ENCODE measurements at regions not wholly inside any gene's neighbourhood (a gene's known extent, or its start where the extent isn't known, plus 50 kb on each side); places are given as distances from the start of the nearest gene placed in this dataset.
"Not testable (repeated sequence)": the region's sequence is repeated elsewhere in the genome, so short reads cannot be mapped to it uniquely, and the experiment has no call there.

- not testable (repeated sequence) for DNase-seq
Observed at GRCh38 chr4:131883181-131883580, 1265.9 kb upstream of the PCDH10 start.

- DNase-seq = not testable (repeated sequence)
Observed at GRCh38 chr4:131925662-131926061, 1223.4 kb upstream of the PCDH10 start.

GRCh38 chr4:131967646-131968045 lies 1181.4 kb upstream of the PCDH10 start:
- not testable (repeated sequence) for DNase-seq

DNA sequence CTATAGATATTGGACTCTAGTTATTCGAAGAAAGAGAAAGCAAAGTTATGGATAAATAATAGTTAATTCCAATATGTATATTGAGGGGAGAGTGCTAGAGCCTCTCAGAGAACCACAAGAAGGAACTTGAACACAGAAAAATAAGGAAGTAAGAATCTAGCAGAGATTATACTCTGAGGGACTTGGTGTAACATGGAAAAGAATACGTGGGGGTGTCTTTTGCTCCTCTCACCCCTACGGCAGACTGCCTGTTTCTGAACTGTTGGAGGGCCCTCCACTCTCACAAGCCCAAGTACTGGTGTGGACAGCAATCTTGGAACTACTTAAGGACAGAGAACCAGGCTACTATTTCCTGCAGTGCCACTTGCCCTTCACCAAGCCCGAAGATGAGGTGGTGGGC lies 1174.4 kb upstream of the PCDH10 start:
- DNase-seq = no peak

DNA sequence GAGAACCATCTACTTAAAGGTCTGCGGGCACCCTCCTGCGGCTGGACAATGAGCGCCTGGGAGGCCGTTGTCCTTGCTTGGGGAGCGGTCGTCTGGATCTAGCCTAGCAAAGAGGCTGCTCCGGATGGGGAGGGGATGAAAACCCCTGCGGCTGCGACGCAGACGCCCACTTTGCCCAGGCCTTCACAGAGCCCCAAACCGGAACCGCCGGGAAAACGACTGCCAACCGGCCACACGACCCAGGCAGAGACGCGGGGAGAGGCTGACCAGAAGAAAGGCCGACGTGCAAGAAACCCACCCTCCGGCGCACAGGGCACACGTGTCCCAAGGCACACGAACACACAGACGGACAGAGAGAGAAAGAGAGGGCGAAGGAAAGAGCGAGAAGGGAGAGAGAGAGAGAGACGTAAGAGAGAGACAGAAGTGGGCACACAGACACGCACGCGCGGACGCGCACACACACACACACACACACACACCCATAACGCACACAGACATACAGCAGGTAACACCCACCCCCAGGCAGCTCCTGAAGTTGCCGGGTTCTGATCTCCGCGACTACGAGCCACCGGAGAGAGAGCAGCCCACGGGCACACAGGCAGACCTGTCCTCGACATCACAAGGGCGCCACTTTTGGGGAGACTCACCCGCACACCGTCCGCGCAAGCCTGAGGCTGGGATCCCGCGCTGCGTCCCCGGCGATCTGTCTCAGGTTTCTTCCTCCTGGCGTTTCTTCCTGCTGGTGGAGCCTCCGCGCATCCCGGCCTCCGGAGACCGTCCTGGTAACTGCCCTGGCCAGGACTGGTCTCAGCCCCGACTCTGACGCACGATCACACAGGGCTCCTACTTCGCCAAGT lies 1173.6 kb upstream of the PCDH10 start:
- DNase-seq = not testable (repeated sequence)

- DNase-seq = not testable (repeated sequence)
Observed at GRCh38 chr4:131976133-131977002, 1172.7 kb upstream of the PCDH10 start.

- DNase-seq = no peak
Observed at GRCh38 chr4:131978120-131978519, 1171.0 kb upstream of the PCDH10 start.

DNA sequence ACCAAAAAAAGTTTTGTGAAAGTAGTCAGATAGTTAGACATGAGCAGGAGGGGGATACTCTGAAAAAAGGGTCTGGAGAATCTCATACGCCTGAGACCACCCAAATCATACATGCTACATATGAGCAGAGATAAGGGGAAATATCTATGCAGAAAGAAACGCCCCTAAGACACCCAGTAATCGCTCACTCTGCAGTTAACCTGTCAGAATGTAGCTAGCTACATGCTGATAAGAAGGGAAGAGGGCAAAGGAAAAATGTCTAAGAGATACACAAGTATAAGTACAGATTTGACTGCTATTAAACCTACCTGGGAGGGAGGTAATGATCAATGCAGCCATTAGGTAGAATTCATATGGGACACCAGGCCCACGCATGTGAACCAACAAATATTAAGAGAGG lies 1159.5 kb upstream of the PCDH10 start:
- DNase-seq = no peak

DNA sequence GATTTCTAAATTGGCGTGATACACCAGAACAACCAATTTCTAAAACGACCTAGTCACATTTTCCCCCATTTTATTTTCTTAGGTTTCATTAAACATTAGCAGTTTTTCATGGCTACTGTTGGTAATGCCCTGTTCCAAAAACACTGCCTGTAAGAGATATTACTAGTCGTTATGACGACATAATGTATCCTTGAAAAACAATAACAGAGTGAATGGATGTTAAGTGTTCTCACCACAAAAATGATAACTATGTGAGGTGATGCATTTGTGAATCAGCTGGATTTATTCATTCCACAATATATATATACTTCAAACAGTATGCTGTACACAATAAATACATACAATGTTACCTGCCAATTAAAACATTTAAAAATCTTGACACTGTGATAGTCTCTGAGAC lies 1147.6 kb upstream of the PCDH10 start:
- no peak for DNase-seq

DNA sequence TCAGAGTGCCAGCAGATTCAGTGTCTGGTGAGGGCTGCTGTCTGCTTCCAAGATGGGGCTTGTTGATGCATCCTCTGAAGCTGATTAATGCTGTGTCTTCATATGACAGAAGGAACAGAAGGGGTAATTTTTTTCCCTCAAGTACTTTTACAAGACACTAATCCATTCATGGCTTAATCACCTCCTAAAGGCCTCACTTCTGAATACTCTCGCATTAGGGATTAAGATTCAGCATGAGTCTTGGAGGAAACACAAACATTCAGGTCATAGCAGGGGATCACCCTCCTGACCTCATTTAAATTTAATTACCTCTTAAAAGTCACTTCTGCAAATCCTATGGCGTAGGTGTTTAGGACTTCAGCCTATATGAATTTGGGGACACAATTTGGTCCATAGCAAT lies 1145.5 kb upstream of the PCDH10 start:
- DNase-seq = no peak

- no peak for DNase-seq
Observed at GRCh38 chr4:132015321-132015720, 1133.8 kb upstream of the PCDH10 start.

DNA sequence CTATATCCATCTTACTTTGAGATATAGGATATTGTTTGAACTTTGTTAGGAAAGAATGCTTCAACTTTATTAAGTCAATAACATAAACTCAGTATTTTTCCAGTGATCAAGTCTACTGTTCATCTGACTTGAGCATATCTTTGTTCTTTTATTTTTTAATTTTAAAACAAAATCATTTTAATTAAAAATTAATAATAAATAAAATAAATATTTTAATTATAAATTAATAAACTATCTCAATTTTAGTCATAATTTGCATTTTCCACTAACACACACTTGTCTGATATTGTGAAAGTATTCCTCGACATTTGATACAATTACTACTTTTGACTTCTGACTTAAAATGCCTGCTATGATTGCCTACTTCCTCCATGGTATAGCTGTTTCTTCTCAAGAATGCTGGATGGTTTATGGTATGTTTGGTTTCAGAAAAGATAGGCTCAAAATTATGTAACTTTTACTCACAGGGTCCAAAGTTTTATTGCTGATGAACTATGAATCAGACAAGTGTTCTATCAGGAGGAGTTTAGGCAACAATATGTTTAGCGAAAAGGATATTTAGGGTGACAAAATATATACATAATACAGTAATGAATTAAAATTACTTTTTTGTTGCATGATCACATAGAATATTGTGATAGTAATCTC lies 1132.3 kb upstream of the PCDH10 start:
- no peak for DNase-seq

- peak; percentile 81 for DNase-seq
Observed at GRCh38 chr4:132026166-132026565, 1122.9 kb upstream of the PCDH10 start.

GRCh38 chr4:132026816-132027215 lies 1122.3 kb upstream of the PCDH10 start:
- DNase-seq = no peak

DNA sequence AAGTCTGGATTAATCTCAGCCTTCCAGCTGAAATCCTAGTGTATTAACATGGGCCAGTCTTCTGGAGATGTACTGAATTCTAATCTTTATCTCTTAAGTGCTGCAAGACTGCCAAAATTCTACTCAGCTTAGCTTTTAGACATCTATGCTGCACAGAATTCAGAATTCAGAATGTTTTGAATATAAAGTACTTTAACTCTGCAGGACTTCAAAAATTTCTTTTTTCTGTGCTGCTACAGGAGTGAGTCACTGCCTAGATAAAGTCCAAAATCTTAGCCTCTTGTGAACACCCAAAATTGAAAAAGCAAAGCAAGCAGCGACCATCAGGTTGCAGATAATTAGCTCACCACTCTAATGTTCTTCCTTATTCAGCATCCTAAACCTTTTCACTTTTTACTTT lies 1092.6 kb upstream of the PCDH10 start:
- no peak for DNase-seq

GRCh38 chr4:132059227-132059626 lies 1089.9 kb upstream of the PCDH10 start:
- no peak for DNase-seq

DNA sequence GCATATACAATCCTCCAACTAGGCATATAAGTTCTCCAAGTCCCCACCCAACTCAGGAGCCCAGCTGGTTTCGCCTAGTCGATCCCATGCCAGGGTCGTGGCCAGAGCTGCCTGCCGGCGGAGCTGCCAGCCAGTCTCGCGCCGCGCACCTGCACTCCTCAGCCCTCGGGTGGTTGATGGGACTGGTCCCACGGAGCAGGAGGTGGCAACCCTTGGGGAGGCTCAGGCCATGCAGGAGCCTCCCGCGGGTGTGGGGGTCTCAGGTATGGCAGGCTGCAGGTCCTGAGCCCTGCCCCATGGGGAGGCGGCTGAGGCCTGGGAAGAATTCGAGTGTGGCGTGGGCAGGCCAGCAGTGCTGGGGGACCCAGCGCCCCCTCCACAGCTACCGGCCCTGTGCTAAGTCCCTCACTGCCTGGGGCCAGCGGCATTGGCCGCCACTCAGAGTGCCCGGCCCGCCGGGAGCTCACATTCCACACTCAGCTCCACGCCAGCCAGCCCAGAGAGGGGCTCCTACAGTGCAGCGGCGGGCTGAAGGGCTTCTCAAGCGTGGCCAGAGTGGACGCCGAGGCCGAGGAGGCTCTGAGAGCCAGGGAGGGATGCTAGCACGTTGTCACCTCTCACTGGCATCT lies 1086.4 kb upstream of the PCDH10 start:
- no peak for DNase-seq

GRCh38 chr4:132063829-132064228 lies 1085.3 kb upstream of the PCDH10 start:
- no peak for DNase-seq

- DNase-seq = no peak
Observed at GRCh38 chr4:132065940-132066495, 1083.1 kb upstream of the PCDH10 start.

DNA sequence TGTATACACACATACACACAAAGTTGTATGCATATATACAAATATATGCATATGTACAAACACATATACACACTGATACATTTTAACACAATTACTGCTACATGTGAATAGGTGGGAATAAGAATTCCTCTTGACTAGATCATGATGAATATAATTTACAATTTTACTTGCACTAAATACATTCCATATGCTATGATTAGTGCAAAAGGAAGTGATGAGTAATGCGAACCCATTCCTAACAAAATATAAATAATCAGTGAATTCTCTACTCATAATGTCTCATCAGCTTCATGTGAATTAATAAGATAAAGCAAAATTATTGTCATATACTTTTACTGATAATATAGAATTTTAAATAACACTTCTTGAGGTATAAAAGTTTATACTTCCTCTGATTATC lies 1077.3 kb upstream of the PCDH10 start:
- no peak for DNase-seq

GRCh38 chr4:132076829-132077228 lies 1072.3 kb upstream of the PCDH10 start:
- no peak for DNase-seq

DNA sequence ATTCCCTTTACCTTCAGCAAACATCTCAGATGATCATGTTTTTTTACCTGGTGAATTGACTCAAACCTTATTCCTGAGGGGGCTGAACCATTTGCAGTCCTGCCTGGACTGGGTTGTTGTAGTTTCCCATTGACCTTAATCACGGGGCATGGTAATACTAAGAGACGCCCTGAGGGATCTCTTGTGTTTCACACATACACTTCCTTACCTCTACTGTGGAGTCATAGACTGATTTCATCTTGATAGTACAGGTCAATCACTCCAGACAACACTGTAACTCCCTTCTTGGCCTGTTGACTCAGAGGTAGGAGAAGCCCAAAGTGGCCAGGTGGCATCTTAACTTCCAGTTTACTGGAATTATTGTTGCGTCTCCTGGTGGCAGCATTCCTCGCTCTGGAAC lies 1064.0 kb upstream of the PCDH10 start:
- DNase-seq = no peak

GRCh38 chr4:132094017-132094416 lies 1055.1 kb upstream of the PCDH10 start:
- DNase-seq = no peak

Measured in NCI-H446 treated with DMSO at 0.1 percent for 48 hours (cell line).